HL-60 (cell line): ENCODE measurements at regions not wholly inside any gene's neighbourhood (a gene's known extent, or its start where the extent isn't known, plus 50 kb on each side); places are given as distances from the start of the nearest gene placed in this dataset.

Experiments
- POLR2AphosphoS5 ChIP-seq: IDR thresholded peaks from 2 replicates; pipeline ENCODE4 v1.6.1; 2012; ENCODE audit warnings: low read depth
- SPI1 ChIP-seq: IDR thresholded peaks from 2 replicates; pipeline ENCODE4 v1.6.1; 2012; ENCODE audit warnings: low read depth, mild to moderate bottlenecking, borderline replicate concordance
- TF ChIP-seq, protein P1 (sequence below): IDR thresholded peaks from one replicate; pipeline ENCODE4 v1.5.1; 2011; ENCODE audit warnings: low read length, control low read depth, inconsistent platforms; ENCODE audit not compliant: insufficient read depth

DNA sequence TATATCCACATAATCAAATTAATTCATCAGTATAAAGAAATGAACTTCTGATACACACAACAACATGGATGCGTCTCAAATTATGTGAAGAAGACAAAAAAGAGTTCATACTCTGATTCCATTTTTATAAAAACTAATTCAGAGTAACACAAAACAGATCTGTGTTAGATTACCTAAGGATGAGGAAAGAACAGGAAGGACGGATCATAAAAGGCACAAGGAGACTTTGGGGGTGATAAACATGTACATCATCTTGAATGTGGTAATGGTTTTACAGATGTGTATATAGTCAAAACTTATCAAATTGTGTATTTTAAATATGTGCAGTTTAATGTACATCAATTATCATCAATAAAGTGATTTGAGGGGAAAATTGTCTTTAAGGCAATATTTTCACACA lies 59.9 kb upstream of the DOCK9 start:
- TF ChIP-seq POLR2AphosphoS5 (no peak), SPI1 (no peak)
- TF ChIP-seq, protein P1, sequence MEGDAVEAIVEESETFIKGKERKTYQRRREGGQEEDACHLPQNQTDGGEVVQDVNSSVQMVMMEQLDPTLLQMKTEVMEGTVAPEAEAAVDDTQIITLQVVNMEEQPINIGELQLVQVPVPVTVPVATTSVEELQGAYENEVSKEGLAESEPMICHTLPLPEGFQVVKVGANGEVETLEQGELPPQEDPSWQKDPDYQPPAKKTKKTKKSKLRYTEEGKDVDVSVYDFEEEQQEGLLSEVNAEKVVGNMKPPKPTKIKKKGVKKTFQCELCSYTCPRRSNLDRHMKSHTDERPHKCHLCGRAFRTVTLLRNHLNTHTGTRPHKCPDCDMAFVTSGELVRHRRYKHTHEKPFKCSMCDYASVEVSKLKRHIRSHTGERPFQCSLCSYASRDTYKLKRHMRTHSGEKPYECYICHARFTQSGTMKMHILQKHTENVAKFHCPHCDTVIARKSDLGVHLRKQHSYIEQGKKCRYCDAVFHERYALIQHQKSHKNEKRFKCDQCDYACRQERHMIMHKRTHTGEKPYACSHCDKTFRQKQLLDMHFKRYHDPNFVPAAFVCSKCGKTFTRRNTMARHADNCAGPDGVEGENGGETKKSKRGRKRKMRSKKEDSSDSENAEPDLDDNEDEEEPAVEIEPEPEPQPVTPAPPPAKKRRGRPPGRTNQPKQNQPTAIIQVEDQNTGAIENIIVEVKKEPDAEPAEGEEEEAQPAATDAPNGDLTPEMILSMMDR = no peak
